ENCODE measurements at regions not wholly inside any gene's neighbourhood (a gene's known extent, or its start where the extent isn't known, plus 50 kb on each side); places are given as distances from the start of the nearest gene placed in this dataset.

- Histone ChIP-seq H3K36me3 (ENCODE audit: control insufficient read depth, insufficient read depth, low read length) (no peaks in the 10 kb centered on the region), H3K27ac (ENCODE audit: low read length) (no peak overlapping the region), H3K9me3 (ENCODE audit: control insufficient read depth, insufficient read depth, low read length) (no peaks in the 10 kb centered on the region), H3K27me3 (ENCODE audit: control insufficient read depth, insufficient read depth, low read length) (no peaks in the 10 kb centered on the region), H3K4me1 (ENCODE audit: control insufficient read depth, insufficient read depth, low read length) (no peaks in the 10 kb centered on the region), H3K4me3 (ENCODE audit: low read length) (no peak overlapping the region)
- intact Hi-C loops (cut with micrococcal nuclease), result no loop called here
- 90% methylated on average over 3 of the region's 3 CpGs for WGBS (ENCODE audit: insufficient coverage)
- Mint-ChIP-seq H3K4me1 (no peaks in the 10 kb centered on the region), H3K27me3 (ENCODE audit: low read depth in 2 of 2) (peaks cover 0 to 2% of the 10 kb centered on the region in 2 donors), H3K36me3 (no peaks in the 10 kb centered on the region), H3K27ac (no peak overlapping the region), H3K9me3 (peaks cover 0 to 2% of the 10 kb centered on the region in 2 donors), H3K4me3 (no peak overlapping the region)
- ATAC-seq, result no peak
- no peak for DNase-seq
- TF ChIP-seq CTCF (IDR thresholded peaks at IDR 0.05), result no peak
Observed at GRCh38 chr14:84001023-84001422, 1528.9 kb upstream of the FLRT2 start.

GRCh38 chr14:84003346-84003745 lies 1526.6 kb upstream of the FLRT2 start:
- Histone ChIP-seq H3K36me3 (ENCODE audit: control insufficient read depth, insufficient read depth, low read length) (no peaks in the 10 kb centered on the region), H3K4me3 (ENCODE audit: low read length) (no peak overlapping the region), H3K4me1 (ENCODE audit: control insufficient read depth, insufficient read depth, low read length) (no peaks in the 10 kb centered on the region), H3K9me3 (ENCODE audit: control insufficient read depth, insufficient read depth, low read length) (no peaks in the 10 kb centered on the region), H3K27me3 (ENCODE audit: control insufficient read depth, insufficient read depth, low read length) (no peaks in the 10 kb centered on the region), H3K27ac (ENCODE audit: low read length) (no peak overlapping the region)
- intact Hi-C loops (cut with micrococcal nuclease), result no loop called here
- H3K9me3 Mint-ChIP-seq, result peaks cover 0 to 2% of the 10 kb centered on the region in 2 donors
- H3K27me3 Mint-ChIP-seq (ENCODE audit: low read depth in 2 of 2), result peaks cover 0 to 2% of the 10 kb centered on the region in 2 donors
- H3K27ac Mint-ChIP-seq, result no peak overlapping the region
- no peaks in the 10 kb centered on the region for H3K4me1 Mint-ChIP-seq
- H3K36me3 Mint-ChIP-seq, result no peaks in the 10 kb centered on the region
- ATAC-seq (no peak), DNase-seq (no peak)
- TF ChIP-seq CTCF (IDR thresholded peaks at IDR 0.05), result no peak
- no peak overlapping the region for H3K4me3 Mint-ChIP-seq

- TF ChIP-seq CTCF (IDR thresholded peaks at IDR 0.05), result no peak
- no peaks in the 10 kb centered on the region for H3K9me3 ChIP-seq (ENCODE audit: control insufficient read depth, insufficient read depth, low read length)
- Mint-ChIP-seq H3K4me1 (no peaks in the 10 kb centered on the region), H3K4me3 (no peak overlapping the region), H3K27ac (no peak overlapping the region), H3K36me3 (no peaks in the 10 kb centered on the region), H3K27me3 (ENCODE audit: low read depth in 2 of 2) (no peaks in the 10 kb centered on the region), H3K9me3 (no peaks in the 10 kb centered on the region)
- ATAC-seq (no peak), DNase-seq (no peak)
- H3K4me1 ChIP-seq (ENCODE audit: control insufficient read depth, insufficient read depth, low read length), result no peaks in the 10 kb centered on the region
- no peak overlapping the region for H3K4me3 ChIP-seq (ENCODE audit: low read length)
- H3K36me3 ChIP-seq (ENCODE audit: control insufficient read depth, insufficient read depth, low read length), result no peaks in the 10 kb centered on the region
- 86% methylated on average over 3 of the region's 3 CpGs for WGBS (ENCODE audit: insufficient coverage)
- H3K27me3 ChIP-seq (ENCODE audit: control insufficient read depth, insufficient read depth, low read length), result no peaks in the 10 kb centered on the region
- intact Hi-C loops (cut with micrococcal nuclease), result no loop called here
- H3K27ac ChIP-seq (ENCODE audit: low read length), result no peak overlapping the region
Observed at GRCh38 chr14:84006643-84007155, 1523.2 kb upstream of the FLRT2 start.

GRCh38 chr14:84013424-84013823 lies 1516.5 kb upstream of the FLRT2 start:
- DNase-seq (no peak), ATAC-seq (no peak)
- no peaks in the 10 kb centered on the region for H3K4me1 ChIP-seq (ENCODE audit: control insufficient read depth, insufficient read depth, low read length)
- H3K4me3 Mint-ChIP-seq, result no peak overlapping the region
- H3K36me3 Mint-ChIP-seq, result no peaks in the 10 kb centered on the region
- H3K27me3 Mint-ChIP-seq (ENCODE audit: low read depth in 2 of 2), result no peaks in the 10 kb centered on the region
- peaks cover 0 to 5% of the 10 kb centered on the region in 2 donors for H3K9me3 Mint-ChIP-seq
- H3K27me3 ChIP-seq (ENCODE audit: control insufficient read depth, insufficient read depth, low read length), result no peaks in the 10 kb centered on the region
- H3K9me3 ChIP-seq (ENCODE audit: control insufficient read depth, insufficient read depth, low read length), result no peaks in the 10 kb centered on the region
- no peak overlapping the region for H3K4me3 ChIP-seq (ENCODE audit: low read length)
- H3K4me1 Mint-ChIP-seq, result no peaks in the 10 kb centered on the region
- WGBS (ENCODE audit: insufficient coverage), result no CpG with 5 or more reads among the region's 1 CpG
- no peak overlapping the region for H3K27ac ChIP-seq (ENCODE audit: low read length)
- H3K36me3 ChIP-seq (ENCODE audit: control insufficient read depth, insufficient read depth, low read length), result no peaks in the 10 kb centered on the region
- no peak for TF ChIP-seq CTCF (IDR thresholded peaks at IDR 0.05)
- no peak overlapping the region for H3K27ac Mint-ChIP-seq
- intact Hi-C loops (cut with micrococcal nuclease), result no loop called here

All from natural killer cell (primary cell).